ENCODE measurements at regions not wholly inside any gene's neighbourhood (a gene's known extent, or its start where the extent isn't known, plus 50 kb on each side); places are given as distances from the start of the nearest gene placed in this dataset.
"Not testable (repeated sequence)": the region's sequence is repeated elsewhere in the genome, so short reads cannot be mapped to it uniquely, and the experiment has no call there.

GRCh38 chr13:21917086-21918015 lies 246.5 kb downstream of the FGF9 start:
- no peaks in the 10 kb centered on the region for H3K9me3 ChIP-seq (ENCODE audit: insufficient read depth, low read depth)
- CTCF ChIA-PET = no interaction called here
- no peaks in the 10 kb centered on the region for H3K9me2 ChIP-seq (ENCODE audit: insufficient read depth)
- H3K27me3 ChIP-seq (ENCODE audit: insufficient read depth, low read depth) = peaks cover 42% of the 10 kb centered on the region
- H3K79me2 ChIP-seq (ENCODE audit: low read depth) = no peaks in the 10 kb centered on the region
- no peaks in the 10 kb centered on the region for H4K20me1 ChIP-seq (ENCODE audit: insufficient read depth)
- no peak overlapping the region for H3K4me3 ChIP-seq
- no peak overlapping the region for H3K4me2 ChIP-seq
- H3F3A ChIP-seq (ENCODE audit: insufficient read depth, low read depth) = no peaks in the 10 kb centered on the region
- DNase-seq = no peak
- no peak overlapping the region for H2AFZ ChIP-seq
- intact Hi-C loops (cut with micrococcal nuclease; ENCODE audit: unreplicated experiment) = no loop called here
- TF ChIP-seq EZH2 (IDR thresholded peaks at IDR 0.05; ENCODE audit: low read depth) = no peak
- TF ChIP-seq CTCF (conservative IDR thresholded peaks at IDR 0.05) = no peak
- POLR2A ChIA-PET (ENCODE audit: unreplicated experiment) = no interaction called here
- H3K27ac ChIP-seq = no peak overlapping the region
- no TSS peak for BruUV-seq (replicated peaks)
- H3K36me3 ChIP-seq (ENCODE audit: low read depth) = no peaks in the 10 kb centered on the region
- no peaks in the 10 kb centered on the region for H3K4me1 ChIP-seq (replicated peaks; ENCODE audit: insufficient read depth)

GRCh38 chr13:21920802-21921201 lies 249.9 kb downstream of the FGF9 start:
- CTCF ChIA-PET; BruUV-seq (replicated peaks); H4K20me1 ChIP-seq (ENCODE audit: insufficient read depth): not testable (repeated sequence)

GRCh38 chr13:21924958-21925357 lies 254.1 kb downstream of the FGF9 start:
- DNase-seq = no peak
- POLR2A ChIA-PET (ENCODE audit: unreplicated experiment) = no interaction called here
- Histone ChIP-seq H3K4me1 (replicated peaks; ENCODE audit: insufficient read depth) (no peaks in the 10 kb centered on the region), H3K9me3 (ENCODE audit: insufficient read depth, low read depth) (no peaks in the 10 kb centered on the region), H3K9me2 (ENCODE audit: insufficient read depth) (no peaks in the 10 kb centered on the region), H3K4me2 (no peak overlapping the region), H3K27ac (no peak overlapping the region), H3F3A (ENCODE audit: insufficient read depth, low read depth) (no peaks in the 10 kb centered on the region), H2AFZ (no peak overlapping the region), H3K36me3 (ENCODE audit: low read depth) (no peaks in the 10 kb centered on the region), H3K4me3 (no peak overlapping the region), H3K79me2 (ENCODE audit: low read depth) (no peaks in the 10 kb centered on the region), H4K20me1 (ENCODE audit: insufficient read depth) (no peaks in the 10 kb centered on the region), H3K27me3 (ENCODE audit: insufficient read depth, low read depth) (peaks cover 67% of the 10 kb centered on the region)
- BruUV-seq (replicated peaks) = no TSS peak
- TF ChIP-seq EZH2 (IDR thresholded peaks at IDR 0.05; ENCODE audit: low read depth) = no peak
- no peak for TF ChIP-seq CTCF (conservative IDR thresholded peaks at IDR 0.05)
- intact Hi-C loops (cut with micrococcal nuclease; ENCODE audit: unreplicated experiment) = no loop called here
- CTCF ChIA-PET = no interaction called here

More at GRCh38 chr13:21920802-21921201, 249.9 kb downstream of the FGF9 start:
- H3K9me2 ChIP-seq (ENCODE audit: insufficient read depth); POLR2A ChIA-PET (ENCODE audit: unreplicated experiment); H3K79me2 ChIP-seq (ENCODE audit: low read depth); H2AFZ ChIP-seq; H3K36me3 ChIP-seq (ENCODE audit: low read depth); H3K9me3 ChIP-seq (ENCODE audit: insufficient read depth, low read depth); DNase-seq; H3K27ac ChIP-seq; H3F3A ChIP-seq (ENCODE audit: insufficient read depth, low read depth); H3K4me1 ChIP-seq (replicated peaks; ENCODE audit: insufficient read depth); H3K4me2 ChIP-seq; intact Hi-C loops (cut with micrococcal nuclease; ENCODE audit: unreplicated experiment); H3K4me3 ChIP-seq: not testable (repeated sequence)
- peaks cover 47% of the 10 kb centered on the region for H3K27me3 ChIP-seq (ENCODE audit: insufficient read depth, low read depth)
